HL-60 (cell line): ENCODE measurements at regions not wholly inside any gene's neighbourhood (a gene's known extent, or its start where the extent isn't known, plus 50 kb on each side); places are given as distances from the start of the nearest gene placed in this dataset.

Source experiments
- GABPA ChIP-seq: IDR thresholded peaks from 2 replicates; pipeline ENCODE4 v1.6.1; 2012; ENCODE audit warnings: low read depth
- POLR2AphosphoS5 ChIP-seq: IDR thresholded peaks from 2 replicates; pipeline ENCODE4 v1.6.1; 2012; ENCODE audit warnings: low read depth
- TF ChIP-seq, protein P1 (sequence below): IDR thresholded peaks from one replicate; pipeline ENCODE4 v1.5.1; 2011; ENCODE audit warnings: low read length, control low read depth, inconsistent platforms; ENCODE audit not compliant: insufficient read depth

DNA sequence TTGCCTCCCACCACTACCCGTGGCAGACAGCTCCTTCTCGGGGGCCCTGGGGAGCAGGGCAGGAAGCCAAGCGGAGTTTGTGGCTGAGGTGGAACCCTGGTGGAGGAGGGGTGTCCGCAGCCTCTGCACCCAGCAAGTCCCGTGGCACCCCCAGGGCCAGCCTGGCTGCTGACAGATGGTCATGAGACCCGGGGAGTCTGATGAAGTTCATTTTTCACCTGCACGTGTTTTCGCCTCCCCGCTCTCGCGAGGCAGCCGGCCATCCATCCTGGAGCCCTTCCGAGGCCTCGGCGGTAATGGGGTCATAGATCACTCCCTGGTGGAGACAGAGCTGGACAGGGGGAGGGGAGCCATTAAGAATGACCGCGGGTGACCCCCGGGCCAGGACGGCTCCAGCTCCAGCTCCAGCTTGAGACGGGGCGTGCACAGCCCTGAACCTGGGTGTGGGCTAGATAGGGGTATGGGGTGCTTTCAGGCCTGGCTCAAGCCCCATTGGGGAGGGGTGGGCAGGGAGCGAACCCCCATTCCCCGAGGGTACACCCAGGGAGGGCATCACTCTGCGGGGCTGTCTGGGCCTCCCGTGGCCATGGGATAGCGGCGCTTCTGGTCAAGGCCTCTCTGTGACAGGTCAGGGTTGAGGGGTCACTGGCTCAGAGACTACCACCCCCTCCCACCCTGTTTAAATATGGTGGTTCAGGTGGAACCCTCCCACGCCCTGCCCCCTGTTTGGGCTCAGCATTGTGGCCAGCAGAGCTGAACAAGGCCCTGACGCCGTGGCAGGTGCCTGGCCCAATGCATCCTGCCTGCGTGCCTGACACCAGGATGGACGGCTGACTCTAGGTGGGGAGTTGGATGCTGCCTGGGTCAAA lies 227.4 kb upstream of the GSE1 start:
- TF ChIP-seq, protein P1, sequence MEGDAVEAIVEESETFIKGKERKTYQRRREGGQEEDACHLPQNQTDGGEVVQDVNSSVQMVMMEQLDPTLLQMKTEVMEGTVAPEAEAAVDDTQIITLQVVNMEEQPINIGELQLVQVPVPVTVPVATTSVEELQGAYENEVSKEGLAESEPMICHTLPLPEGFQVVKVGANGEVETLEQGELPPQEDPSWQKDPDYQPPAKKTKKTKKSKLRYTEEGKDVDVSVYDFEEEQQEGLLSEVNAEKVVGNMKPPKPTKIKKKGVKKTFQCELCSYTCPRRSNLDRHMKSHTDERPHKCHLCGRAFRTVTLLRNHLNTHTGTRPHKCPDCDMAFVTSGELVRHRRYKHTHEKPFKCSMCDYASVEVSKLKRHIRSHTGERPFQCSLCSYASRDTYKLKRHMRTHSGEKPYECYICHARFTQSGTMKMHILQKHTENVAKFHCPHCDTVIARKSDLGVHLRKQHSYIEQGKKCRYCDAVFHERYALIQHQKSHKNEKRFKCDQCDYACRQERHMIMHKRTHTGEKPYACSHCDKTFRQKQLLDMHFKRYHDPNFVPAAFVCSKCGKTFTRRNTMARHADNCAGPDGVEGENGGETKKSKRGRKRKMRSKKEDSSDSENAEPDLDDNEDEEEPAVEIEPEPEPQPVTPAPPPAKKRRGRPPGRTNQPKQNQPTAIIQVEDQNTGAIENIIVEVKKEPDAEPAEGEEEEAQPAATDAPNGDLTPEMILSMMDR, result no peak
- TF ChIP-seq POLR2AphosphoS5 (no peak), GABPA (no peak)
